OCI-LY1 (cell line): ENCODE measurements at regions not wholly inside any gene's neighbourhood (a gene's known extent, or its start where the extent isn't known, plus 50 kb on each side); places are given as distances from the start of the nearest gene placed in this dataset.

ENCODE experiments used
- H2AFZ ChIP-seq: fragments of 200-600 bp; sonication (generic), shearing (Covaris generic); 2 replicates; pipeline ENCODE4 v1.6.0; 2014; ENCODE audit warnings: antibody characterized with exemption, mild to moderate bottlenecking, low read length
- H3F3A ChIP-seq: fragments of 200-600 bp; sonication (generic), shearing (Covaris generic); 2 replicates; pipeline ENCODE4 v1.6.0; 2014; ENCODE audit warnings: mild to moderate bottlenecking, antibody characterized with exemption, low read length, moderate library complexity; ENCODE audit not compliant: insufficient read depth
- H3K27ac ChIP-seq: fragments of 200-600 bp; sonication (generic); 2 replicates; pipeline ENCODE4 v1.5.1; 2014; ENCODE audit warnings: low read length, mixed run types, mild to moderate bottlenecking, low read depth; ENCODE audit not compliant: poor library complexity, severe bottlenecking
- H3K27me3 ChIP-seq: fragments of 200-600 bp; sonication (generic); 2 replicates; pipeline ENCODE4 v1.6.0; 2014; ENCODE audit warnings: antibody characterized with exemption, mild to moderate bottlenecking, low read length, moderate library complexity; ENCODE audit not compliant: insufficient read depth
- H3K36me3 ChIP-seq: fragments of 200-600 bp; sonication (generic); 2 replicates; pipeline ENCODE4 v1.6.1; 2014; ENCODE audit warnings: mild to moderate bottlenecking, antibody characterized with exemption, low read length, moderate library complexity, mixed read lengths; ENCODE audit not compliant: insufficient read depth
- H3K4me1 ChIP-seq: fragments of 200-600 bp; sonication (generic); 2 replicates; pipeline ENCODE4 v1.5.1; 2014; ENCODE audit warnings: mild to moderate bottlenecking, low read length, moderate library complexity; ENCODE audit not compliant: insufficient read depth, severe bottlenecking
- H3K4me2 ChIP-seq: fragments of 200-600 bp; sonication (generic), shearing (Covaris generic); 2 replicates; pipeline ENCODE4 v1.6.1; 2014; ENCODE audit warnings: low read length
- H3K4me3 ChIP-seq: fragments of 200-600 bp; sonication (generic); 2 replicates; pipeline ENCODE4 v1.5.1; 2014; ENCODE audit warnings: low read length, low read depth, mild to moderate bottlenecking, mixed read lengths; ENCODE audit not compliant: poor library complexity, severe bottlenecking
- H3K79me2 ChIP-seq: fragments of 200-600 bp; shearing (Covaris generic); 2 replicates; pipeline ENCODE4 v1.6.1; 2016; ENCODE audit warnings: mixed run types, low read length, mixed read lengths; ENCODE audit not compliant: insufficient read depth
- H3K9ac ChIP-seq: fragments of 200-600 bp; sonication (generic), shearing (Covaris generic); 2 replicates; pipeline ENCODE4 v1.6.1; 2014; ENCODE audit warnings: mild to moderate bottlenecking, low read length, mixed read lengths
- H3K9me2 ChIP-seq: fragments of 200-600 bp; sonication (generic), shearing (Covaris generic); 2 replicates; pipeline ENCODE4 v1.6.1; 2014; ENCODE audit warnings: low read depth, mild to moderate bottlenecking, low read length, mixed read lengths
- H3K9me3 ChIP-seq: fragments of 200-600 bp; shearing (Covaris generic); 2 replicates; pipeline ENCODE4 v1.6.1; 2014; ENCODE audit warnings: low read length, mixed read lengths
- H4K20me1 ChIP-seq: fragments of 200-600 bp; sonication (generic), shearing (Covaris generic); 2 replicates; pipeline ENCODE4 v1.6.0; 2016; ENCODE audit warnings: mild to moderate bottlenecking, low read length; ENCODE audit not compliant: insufficient read depth
- CTCF ChIP-seq: fragments of 200-600 bp; sonication (generic), shearing (Covaris generic); IDR thresholded peaks from 2 replicates; pipeline ENCODE4 v1.5.1; 2017; ENCODE audit warnings: mild to moderate bottlenecking, antibody characterized with exemption, low read length, moderate library complexity, mixed read lengths
- EZH2 ChIP-seq: fragments of 200-600 bp; sonication (generic), shearing (Covaris generic); IDR thresholded peaks from 2 replicates; pipeline ENCODE4 v1.8.0; 2017; ENCODE audit warnings: borderline replicate concordance, mixed run types, mild to moderate bottlenecking, antibody characterized with exemption, low read length, moderate library complexity, mixed read lengths

- no peak overlapping the region for H3K9ac ChIP-seq
- H3K4me2 ChIP-seq, result no peak overlapping the region
- H2AFZ ChIP-seq, result no peak overlapping the region
- H3K27ac ChIP-seq, result no peak overlapping the region
- H3K9me2 ChIP-seq, result no peaks in the 10 kb centered on the region
- TF ChIP-seq EZH2, result no peak
- TF ChIP-seq CTCF, result no peak
- H3K36me3 ChIP-seq, result no peaks in the 10 kb centered on the region
- H3K9me3 ChIP-seq, result no peaks in the 10 kb centered on the region
- H4K20me1 ChIP-seq, result no peaks in the 10 kb centered on the region
- H3K4me3 ChIP-seq, result no peak overlapping the region
- H3K27me3 ChIP-seq, result no peaks in the 10 kb centered on the region
- no peaks in the 10 kb centered on the region for H3K4me1 ChIP-seq
- no peaks in the 10 kb centered on the region for H3F3A ChIP-seq
- H3K79me2 ChIP-seq, result no peaks in the 10 kb centered on the region
These were observed 310.4 kb downstream of the GPAT3 start for GRCh38 chr4:83846193-83846830.

GRCh38 chr4:83839615-83840014 is 303.7 kb downstream of the GPAT3 start:
- H3K4me2 ChIP-seq, result no peak overlapping the region
- no peaks in the 10 kb centered on the region for H3K27me3 ChIP-seq
- no peaks in the 10 kb centered on the region for H3K79me2 ChIP-seq
- H3K4me3 ChIP-seq, result no peak overlapping the region
- no peak for TF ChIP-seq CTCF
- TF ChIP-seq EZH2, result no peak
- H4K20me1 ChIP-seq, result no peaks in the 10 kb centered on the region
- no peak overlapping the region for H3K9ac ChIP-seq
- no peaks in the 10 kb centered on the region for H3K36me3 ChIP-seq
- H3K9me2 ChIP-seq, result no peaks in the 10 kb centered on the region
- H3F3A ChIP-seq, result no peaks in the 10 kb centered on the region
- H3K4me1 ChIP-seq, result no peaks in the 10 kb centered on the region
- no peak overlapping the region for H3K27ac ChIP-seq
- H2AFZ ChIP-seq, result no peak overlapping the region
- H3K9me3 ChIP-seq, result no peaks in the 10 kb centered on the region

- Histone ChIP-seq H2AFZ (no peak overlapping the region), H3K27ac (no peak overlapping the region), H3K79me2 (no peaks in the 10 kb centered on the region), H3K9me3 (no peaks in the 10 kb centered on the region), H3K9me2 (no peaks in the 10 kb centered on the region), H3K36me3 (no peaks in the 10 kb centered on the region), H3K4me2 (no peak overlapping the region), H3K27me3 (no peaks in the 10 kb centered on the region), H3K9ac (no peak overlapping the region), H3K4me3 (no peak overlapping the region), H3K4me1 (no peaks in the 10 kb centered on the region), H3F3A (no peaks in the 10 kb centered on the region), H4K20me1 (no peaks in the 10 kb centered on the region)
- TF ChIP-seq EZH2 (no peak), CTCF (no peak)
These were observed 301.9 kb downstream of the GPAT3 start for GRCh38 chr4:83837614-83838308.
